ENCODE measurements at regions not wholly inside any gene's neighbourhood (a gene's known extent, or its start where the extent isn't known, plus 50 kb on each side); places are given as distances from the start of the nearest gene placed in this dataset.

DNA sequence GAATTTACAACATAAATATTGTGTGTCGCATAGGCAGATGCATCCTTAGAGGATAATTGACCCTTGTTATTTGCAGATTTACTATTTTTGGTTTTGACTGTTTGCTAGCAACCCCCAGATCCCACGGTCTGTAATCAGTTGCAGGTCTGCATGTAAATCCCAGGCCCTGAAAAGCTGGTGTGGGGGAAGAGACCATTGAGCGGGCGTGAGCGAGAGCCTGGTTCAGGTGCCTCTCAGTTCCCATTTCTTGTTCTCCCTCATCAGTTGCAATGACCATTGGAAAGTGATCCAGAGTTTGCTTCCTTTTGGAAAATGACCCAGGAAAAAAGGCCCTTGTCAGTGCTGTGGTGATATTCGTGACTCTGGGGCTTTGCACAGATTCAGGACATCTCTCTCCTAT lies 238.9 kb downstream of the UACA start:
- TF ChIP-seq, protein P1, sequence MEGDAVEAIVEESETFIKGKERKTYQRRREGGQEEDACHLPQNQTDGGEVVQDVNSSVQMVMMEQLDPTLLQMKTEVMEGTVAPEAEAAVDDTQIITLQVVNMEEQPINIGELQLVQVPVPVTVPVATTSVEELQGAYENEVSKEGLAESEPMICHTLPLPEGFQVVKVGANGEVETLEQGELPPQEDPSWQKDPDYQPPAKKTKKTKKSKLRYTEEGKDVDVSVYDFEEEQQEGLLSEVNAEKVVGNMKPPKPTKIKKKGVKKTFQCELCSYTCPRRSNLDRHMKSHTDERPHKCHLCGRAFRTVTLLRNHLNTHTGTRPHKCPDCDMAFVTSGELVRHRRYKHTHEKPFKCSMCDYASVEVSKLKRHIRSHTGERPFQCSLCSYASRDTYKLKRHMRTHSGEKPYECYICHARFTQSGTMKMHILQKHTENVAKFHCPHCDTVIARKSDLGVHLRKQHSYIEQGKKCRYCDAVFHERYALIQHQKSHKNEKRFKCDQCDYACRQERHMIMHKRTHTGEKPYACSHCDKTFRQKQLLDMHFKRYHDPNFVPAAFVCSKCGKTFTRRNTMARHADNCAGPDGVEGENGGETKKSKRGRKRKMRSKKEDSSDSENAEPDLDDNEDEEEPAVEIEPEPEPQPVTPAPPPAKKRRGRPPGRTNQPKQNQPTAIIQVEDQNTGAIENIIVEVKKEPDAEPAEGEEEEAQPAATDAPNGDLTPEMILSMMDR (IDR thresholded peaks at IDR 0.05; ENCODE audit: poor library complexity), result no peak
- no peak for TF ChIP-seq EZH2 (IDR thresholded peaks at IDR 0.05; ENCODE audit: borderline replicate concordance)
- TF ChIP-seq EZH2phosphoT487 (IDR thresholded peaks at IDR 0.05; ENCODE audit: low read depth, severe bottlenecking, unreplicated experiment), result no peak

Measured in hepatocyte (in vitro differentiated cells).